Pancreas (tissue), 10 donors: ENCODE measurements at regions not wholly inside any gene's neighbourhood (a gene's known extent, or its start where the extent isn't known, plus 50 kb on each side); places are given as distances from the start of the nearest gene placed in this dataset.

ENCODE experiments used
- ATAC-seq, 4 donors: fragments of 200-7000 bp; cut with Tn5 transposase; one replicate each; pipeline versions ENCODE4 v1.8.0 to v1.9.1; 2020; ENCODE audit warnings: mild to moderate bottlenecking in 4 of 4, moderate library complexity in 4 of 4
- DNase-seq, 6 donors: peaks; one replicate each; pipeline ENCODE4 v3.0.0-alpha.2; 2020
- FAIRE-seq: peaks from 2 replicates; lab custom pipeline; 2012; peaks lifted over from hg19 to GRCh38; lab: Jason Lieb, UNC
- H3K27ac ChIP-seq, 4 donors: fragments of 200-600 bp; sonication (generic); 1 replicate in 3 of 4; 2 replicates in 1 of 4; pipeline versions ENCODE4 v1.5.0 to v1.8.0; 2020
- H3K27me3 ChIP-seq, 4 donors: fragments of 200-600 bp; one replicate each; pipeline ENCODE4 v1.8.0; 2021
- H3K36me3 ChIP-seq, 3 donors: fragments of 200-600 bp; sonication (generic) in 1 of 3; one replicate each; pipeline versions ENCODE4 v1.5.0 to v1.8.0; 2020 to 2021
- H3K4me1 ChIP-seq, 3 donors: fragments of 200-600 bp; one replicate each; pipeline ENCODE4 v1.8.0; 2021
- H3K4me3 ChIP-seq, 4 donors: fragments of 200-600 bp; sonication (generic) in 2 of 4; one replicate each; pipeline versions ENCODE4 v1.5.0 to v1.8.0; 2020 to 2021
- H3K9me3 ChIP-seq, 4 donors: fragments of 200-600 bp; one replicate each; pipeline ENCODE4 v1.8.0; 2021
- CTCF ChIP-seq, 4 donors: fragments of 200-600 bp; sonication (generic) in 3 of 4; IDR thresholded peaks; one replicate each; pipeline versions ENCODE4 v1.5.0 to v1.8.0; 2021; ENCODE audit warnings: antibody characterized with exemption in 4 of 4
- WGBS, 2 donors: extraction: QIAGEN DNeasy Blood & Tissue Kit; methylation state at CpG; one replicate each; pipeline ENCODE4 v1.1.7; 2013; 5-methylcytosine and 5-hydroxymethylcytosine counted together
- intact Hi-C, 3 donors: fragments of 100-400 bp; cut with DNase I; formaldehyde crosslinking; loops; one replicate each; pipeline versions ENCODE4 v1.11.1 to v1.14.2; 2022
- donor health status: healthy with polysubstance abuse.
- donor health status: DM: no; HTN: no; CAD: no; lungs with moderate emphysema.
- donor health status: DM: no; HTN: no; CAD: no.
- donor health status: control.
- donor health status: control.
- donor health status: Bipolar disorder and iron deficiency.
- donor health status: DM: yes; HTN: yes; CAD: no.
- donor health status: DM: no; HTN: no; CAD: no.
- donor health status: DM: no; HTN: no; CAD: no.
- donor health status: DM: yes; HTN: yes; CAD: no.

DNA sequence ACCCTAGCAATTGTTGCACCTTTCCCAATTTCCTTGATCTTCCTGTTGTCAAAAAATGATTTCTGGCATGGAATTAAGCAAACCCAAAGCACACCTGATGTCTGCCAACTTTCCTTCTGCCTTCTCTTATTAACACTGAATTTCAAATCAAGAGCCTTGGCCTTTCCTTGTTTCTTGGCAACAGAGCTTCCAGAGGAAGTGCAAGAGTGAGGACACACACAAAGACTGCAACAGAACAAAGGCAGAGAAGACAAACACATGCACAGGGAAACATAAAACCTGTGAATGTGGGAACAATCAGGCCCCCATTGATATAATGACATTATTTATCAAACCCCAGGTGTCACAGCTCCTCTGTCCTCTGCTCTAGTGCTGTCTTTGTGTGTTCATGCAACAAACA is 73.0 kb upstream of the IL6 start:
- DNase-seq (no peak), FAIRE-seq (no peak), ATAC-seq (peak in 2 of 4 donors; percentile 37 to 41)
- intact Hi-C loops, result no loop called here
- Histone ChIP-seq H3K4me3 (no peak overlapping the region), H3K4me1 (no peaks in the 10 kb centered on the region), H3K27me3 (no peaks in the 10 kb centered on the region), H3K27ac (no peak overlapping the region), H3K36me3 (no peaks in the 10 kb centered on the region), H3K9me3 (no peaks in the 10 kb centered on the region)
- no peak for TF ChIP-seq CTCF (IDR thresholded peaks at IDR 0.05)

DNA sequence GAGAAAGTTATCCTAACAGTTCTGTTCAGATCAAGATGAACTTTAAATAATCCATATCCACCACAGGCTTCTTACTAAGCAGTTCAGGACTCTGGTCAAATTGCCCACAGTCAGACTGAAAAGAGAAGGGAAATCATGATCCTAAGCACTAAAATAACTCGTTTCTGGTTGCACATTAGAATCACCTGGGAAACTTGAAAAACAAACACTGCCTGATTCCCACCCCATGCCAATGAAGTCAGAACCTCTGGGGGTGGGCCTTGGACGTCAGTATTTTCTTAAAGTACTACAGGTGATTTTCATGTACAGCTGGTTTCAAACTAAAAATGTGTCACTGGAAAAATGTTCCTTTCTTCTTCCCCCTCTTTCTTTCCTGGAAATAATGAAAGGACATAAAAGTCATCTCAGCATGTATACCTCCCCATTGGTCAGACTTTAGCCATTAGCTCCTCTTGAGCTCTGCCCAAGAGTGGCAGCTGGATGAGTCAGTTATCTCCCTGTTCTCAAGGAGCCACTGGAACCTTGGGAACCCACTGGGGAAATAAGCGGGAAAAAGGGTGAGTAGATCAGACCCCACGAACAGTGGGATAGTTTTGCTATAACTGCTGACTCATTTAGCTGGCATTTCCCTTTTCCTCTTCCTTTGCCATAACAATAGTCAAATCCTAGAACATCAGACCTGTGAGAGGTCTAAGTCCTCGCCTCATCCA is 75.3 kb upstream of the IL6 start:
- peak in 1 of 4 donors; percentile 20 for ATAC-seq
- Histone ChIP-seq H3K4me3 (no peak overlapping the region), H3K4me1 (no peaks in the 10 kb centered on the region), H3K27me3 (no peaks in the 10 kb centered on the region), H3K9me3 (no peaks in the 10 kb centered on the region), H3K27ac (no peak overlapping the region), H3K36me3 (no peaks in the 10 kb centered on the region)
- DNase-seq, result no peak
- TF ChIP-seq CTCF (IDR thresholded peaks at IDR 0.05), result no peak
- 57 to 61% methylated on average over 5 of the region's 5 CpGs for WGBS, 2 donors
- FAIRE-seq, result no peak
- intact Hi-C loops, result no loop called here

DNA sequence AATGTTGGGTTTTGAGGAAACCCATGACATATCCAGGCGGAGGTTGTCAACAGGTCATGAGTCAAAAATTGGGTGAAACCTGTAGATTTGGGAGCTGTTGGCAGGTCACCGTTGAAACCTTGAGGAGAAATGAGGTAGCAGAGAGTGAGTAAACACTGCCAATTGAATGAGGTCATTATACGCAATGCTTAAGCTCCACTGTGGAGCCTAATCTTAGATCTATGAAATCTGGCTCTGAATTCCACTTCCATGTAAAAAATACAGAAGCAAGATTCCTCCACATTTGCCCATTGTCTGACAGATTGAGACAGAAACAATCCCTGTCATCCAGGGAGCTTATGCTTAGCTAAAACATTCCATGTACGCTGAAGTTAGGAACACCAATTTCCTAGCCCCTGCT is 76.0 kb upstream of the IL6 start:
- ATAC-seq (no peak), FAIRE-seq (no peak), DNase-seq (no peak)
- H3K27ac ChIP-seq, result no peak overlapping the region
- H3K4me3 ChIP-seq, result no peak overlapping the region
- WGBS, 2 donors, result 78 to 79% methylated on average over 4 of the region's 4 CpGs
- intact Hi-C loops, result no loop called here
- no peaks in the 10 kb centered on the region for H3K4me1 ChIP-seq
- no peaks in the 10 kb centered on the region for H3K27me3 ChIP-seq
- no peaks in the 10 kb centered on the region for H3K36me3 ChIP-seq
- peaks cover 0 to 4% (median 0%) of the 10 kb centered on the region in 4 donors for H3K9me3 ChIP-seq
- TF ChIP-seq CTCF (IDR thresholded peaks at IDR 0.05), result no peak

- intact Hi-C loops, result no loop called here
- H3K4me1 ChIP-seq, result no peaks in the 10 kb centered on the region
- no peak for DNase-seq
- H3K4me3 ChIP-seq, result no peak overlapping the region
- H3K27me3 ChIP-seq, result no peaks in the 10 kb centered on the region
- no peaks in the 10 kb centered on the region for H3K36me3 ChIP-seq
- ATAC-seq, result no peak
- H3K9me3 ChIP-seq, result peaks cover 0 to 5% (median 0%) of the 10 kb centered on the region in 4 donors
- TF ChIP-seq CTCF (IDR thresholded peaks at IDR 0.05), result no peak
- no peak overlapping the region for H3K27ac ChIP-seq
- 79 to 83% methylated on average over 3 of the region's 3 CpGs for WGBS, 2 donors
- no peak for FAIRE-seq
Measured at GRCh38 chr7:22649686-22650085, 77.3 kb upstream of the IL6 start.

GRCh38 chr7:22647451-22648257 is 79.3 kb upstream of the IL6 start:
- Histone ChIP-seq H3K27ac (peak overlapping the region in 2 of 4 donors; percentile 34 to 53), H3K4me1 (no peaks in the 10 kb centered on the region), H3K9me3 (peaks cover 0 to 5% (median 0%) of the 10 kb centered on the region in 4 donors), H3K4me3 (no peak overlapping the region), H3K27me3 (no peaks in the 10 kb centered on the region), H3K36me3 (no peaks in the 10 kb centered on the region)
- intact Hi-C loops, result no loop called here
- FAIRE-seq (no peak), ATAC-seq (peak in 3 of 4 donors; percentile 38 to 57 (median 55)), DNase-seq (no peak)
- no peak for TF ChIP-seq CTCF (IDR thresholded peaks at IDR 0.05)
- WGBS, 2 donors, result 43 to 46% methylated on average over 3 of the region's 3 CpGs
